ENCODE measurements at regions not wholly inside any gene's neighbourhood (a gene's known extent, or its start where the extent isn't known, plus 50 kb on each side); places are given as distances from the start of the nearest gene placed in this dataset.
"Not testable (repeated sequence)": the region's sequence is repeated elsewhere in the genome, so short reads cannot be mapped to it uniquely, and the experiment has no call there.

DNA sequence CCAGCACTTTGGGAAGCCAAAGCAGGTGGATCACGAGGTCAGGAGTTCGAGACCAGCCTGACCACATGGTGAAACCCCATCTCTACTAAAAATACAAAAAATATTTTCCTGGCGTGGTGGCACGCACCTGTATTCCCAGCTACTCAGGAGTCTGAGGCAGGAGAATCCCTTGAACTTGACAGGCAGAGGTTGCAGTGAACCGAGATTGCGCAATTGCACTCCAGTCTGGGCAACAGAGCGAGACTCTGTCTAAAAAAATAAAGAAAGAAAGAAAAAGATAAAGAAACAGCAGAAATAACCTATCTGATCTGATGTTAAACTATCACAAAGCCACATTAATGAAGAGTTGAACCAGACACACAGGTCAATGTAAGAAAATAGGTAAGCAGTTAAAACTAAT is 696.2 kb upstream of the SALL3 start:
- H3K9ac ChIP-seq (ENCODE audit: low read length in 5 of 5); H3K4me3 ChIP-seq (ENCODE audit: low read depth in 1 of 5, low read length in 5 of 5); H3K4me1 ChIP-seq (ENCODE audit: control insufficient read depth in 5 of 5, insufficient read depth in 5 of 5, low read length in 5 of 5); H3K27ac ChIP-seq (ENCODE audit: low read depth, low read length); H3K27me3 ChIP-seq (ENCODE audit: control insufficient read depth in 5 of 5, insufficient read depth in 4 of 5, low read length in 5 of 5); H3K36me3 ChIP-seq (ENCODE audit: control insufficient read depth in 5 of 5, insufficient read depth in 5 of 5, low read length in 5 of 5); H3K9me3 ChIP-seq (ENCODE audit: control insufficient read depth in 5 of 5, low read length in 5 of 5): not testable (repeated sequence)

DNA sequence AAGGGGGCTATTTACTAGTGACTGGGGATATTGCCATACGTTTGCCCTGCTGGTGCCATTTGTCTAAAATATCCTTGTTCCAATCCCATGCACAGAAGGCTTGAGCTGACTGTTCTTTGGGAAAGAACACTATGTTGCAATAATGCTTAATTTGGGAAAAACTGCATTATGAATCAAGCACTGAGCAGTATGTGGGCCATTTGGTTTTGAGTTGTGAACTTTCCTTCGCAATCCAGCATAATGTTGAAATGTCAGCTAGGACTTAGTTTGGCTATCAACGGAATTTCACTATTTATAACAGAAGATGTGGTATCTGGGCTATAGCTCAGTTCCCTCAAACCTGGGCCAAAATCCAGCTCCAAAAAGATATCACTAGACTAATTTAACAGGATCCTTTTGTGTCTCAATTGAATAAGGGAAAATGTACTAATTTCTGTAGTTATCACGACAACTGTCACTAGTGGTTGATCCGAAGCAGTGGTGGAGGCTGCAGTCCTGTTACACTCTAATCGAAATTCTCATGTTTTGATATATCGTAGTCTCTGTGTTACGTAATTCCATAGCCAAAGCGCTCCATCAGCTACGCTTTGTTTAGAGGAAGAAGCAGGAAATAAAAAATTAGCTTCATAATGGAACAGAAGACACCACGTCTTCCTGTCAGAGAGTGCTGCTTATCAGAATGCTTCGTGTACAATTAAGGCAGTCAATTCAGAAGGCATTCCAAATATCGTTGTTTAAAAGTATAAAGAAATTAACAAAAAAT is 686.8 kb upstream of the SALL3 start:
- Histone ChIP-seq H3K9me3 (ENCODE audit: control insufficient read depth in 5 of 5, low read length in 5 of 5) (peaks cover 0 to 3% (median 0%) of the 10 kb centered on the region in 5 donors), H3K4me3 (ENCODE audit: low read depth in 1 of 5, low read length in 5 of 5) (no peak overlapping the region), H3K27me3 (ENCODE audit: control insufficient read depth in 5 of 5, insufficient read depth in 4 of 5, low read length in 5 of 5) (peaks cover 0 to 7% (median 2%) of the 10 kb centered on the region in 5 donors), H3K36me3 (ENCODE audit: control insufficient read depth in 5 of 5, insufficient read depth in 5 of 5, low read length in 5 of 5) (no peaks in the 10 kb centered on the region), H3K4me1 (ENCODE audit: control insufficient read depth in 5 of 5, insufficient read depth in 5 of 5, low read length in 5 of 5) (peaks cover 0 to 3% (median 0%) of the 10 kb centered on the region in 5 donors), H3K27ac (ENCODE audit: low read depth, low read length) (no peak overlapping the region), H3K9ac (ENCODE audit: low read length in 5 of 5) (no peak overlapping the region)

GRCh38 chr18:78293540-78293939 is 686.1 kb upstream of the SALL3 start:
- Histone ChIP-seq H3K9me3 (ENCODE audit: control insufficient read depth in 5 of 5, low read length in 5 of 5) (peaks cover 0 to 3% (median 0%) of the 10 kb centered on the region in 5 donors), H3K4me3 (ENCODE audit: low read depth in 1 of 5, low read length in 5 of 5) (peak overlapping the region in 3 of 5 donors; percentile 25 to 50 (median 32)), H3K27me3 (ENCODE audit: control insufficient read depth in 5 of 5, insufficient read depth in 4 of 5, low read length in 5 of 5) (peaks cover 0 to 7% (median 2%) of the 10 kb centered on the region in 5 donors), H3K36me3 (ENCODE audit: control insufficient read depth in 5 of 5, insufficient read depth in 5 of 5, low read length in 5 of 5) (no peaks in the 10 kb centered on the region), H3K27ac (ENCODE audit: low read depth, low read length) (no peak overlapping the region), H3K9ac (ENCODE audit: low read length in 5 of 5) (no peak overlapping the region), H3K4me1 (ENCODE audit: control insufficient read depth in 5 of 5, insufficient read depth in 5 of 5, low read length in 5 of 5) (peaks cover 0 to 3% (median 0%) of the 10 kb centered on the region in 5 donors)

- Histone ChIP-seq H3K4me1 (ENCODE audit: control insufficient read depth in 5 of 5, insufficient read depth in 5 of 5, low read length in 5 of 5) (peaks cover 0 to 3% (median 0%) of the 10 kb centered on the region in 5 donors), H3K4me3 (ENCODE audit: low read depth in 1 of 5, low read length in 5 of 5) (peak overlapping the region in 3 of 5 donors; percentile 25 to 50 (median 32)), H3K9ac (ENCODE audit: low read length in 5 of 5) (no peak overlapping the region), H3K9me3 (ENCODE audit: control insufficient read depth in 5 of 5, low read length in 5 of 5) (peaks cover 0 to 3% (median 0%) of the 10 kb centered on the region in 5 donors), H3K27me3 (ENCODE audit: control insufficient read depth in 5 of 5, insufficient read depth in 4 of 5, low read length in 5 of 5) (peaks cover 0 to 7% (median 2%) of the 10 kb centered on the region in 5 donors), H3K27ac (ENCODE audit: low read depth, low read length) (no peak overlapping the region), H3K36me3 (ENCODE audit: control insufficient read depth in 5 of 5, insufficient read depth in 5 of 5, low read length in 5 of 5) (no peaks in the 10 kb centered on the region)
Observed at GRCh38 chr18:78293940-78294541, 685.6 kb upstream of the SALL3 start.

DNA sequence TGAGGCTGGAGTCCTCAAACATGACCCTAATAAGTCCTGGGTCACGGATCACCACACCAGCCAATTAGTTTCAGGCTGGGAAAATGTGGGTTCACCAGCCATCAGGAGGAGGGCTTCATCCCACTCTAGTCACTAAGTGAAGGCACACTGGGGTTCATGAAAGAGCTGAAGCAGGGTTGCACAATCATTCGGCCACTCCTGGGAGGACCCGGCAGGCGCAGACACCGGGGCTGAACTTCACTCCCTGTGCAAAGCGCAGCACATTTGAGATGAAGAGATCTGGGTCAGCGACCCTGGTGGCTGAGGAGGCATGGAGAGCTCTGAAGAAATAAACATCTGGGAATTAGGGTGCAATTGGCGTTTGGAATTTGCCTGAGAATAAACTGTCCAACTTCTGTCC is 684.4 kb upstream of the SALL3 start:
- Histone ChIP-seq H3K9me3 (ENCODE audit: control insufficient read depth in 5 of 5, low read length in 5 of 5) (peaks cover 0 to 3% (median 0%) of the 10 kb centered on the region in 5 donors), H3K9ac (ENCODE audit: low read length in 5 of 5) (no peak overlapping the region), H3K27ac (ENCODE audit: low read depth, low read length) (no peak overlapping the region), H3K4me3 (ENCODE audit: low read depth in 1 of 5, low read length in 5 of 5) (no peak overlapping the region), H3K27me3 (ENCODE audit: control insufficient read depth in 5 of 5, insufficient read depth in 4 of 5, low read length in 5 of 5) (peaks cover 0 to 7% (median 2%) of the 10 kb centered on the region in 5 donors), H3K4me1 (ENCODE audit: control insufficient read depth in 5 of 5, insufficient read depth in 5 of 5, low read length in 5 of 5) (peaks cover 0 to 3% (median 0%) of the 10 kb centered on the region in 5 donors), H3K36me3 (ENCODE audit: control insufficient read depth in 5 of 5, insufficient read depth in 5 of 5, low read length in 5 of 5) (no peaks in the 10 kb centered on the region)

- H3K36me3 ChIP-seq (ENCODE audit: control insufficient read depth in 5 of 5, insufficient read depth in 5 of 5, low read length in 5 of 5), result no peaks in the 10 kb centered on the region
- peaks cover 0 to 3% (median 0%) of the 10 kb centered on the region in 5 donors for H3K4me1 ChIP-seq (ENCODE audit: control insufficient read depth in 5 of 5, insufficient read depth in 5 of 5, low read length in 5 of 5)
- no peak overlapping the region for H3K27ac ChIP-seq (ENCODE audit: low read depth, low read length)
- no peak overlapping the region for H3K9ac ChIP-seq (ENCODE audit: low read length in 5 of 5)
- H3K27me3 ChIP-seq (ENCODE audit: control insufficient read depth in 5 of 5, insufficient read depth in 4 of 5, low read length in 5 of 5), result peaks cover 0 to 5% (median 2%) of the 10 kb centered on the region in 5 donors
- no peak overlapping the region for H3K4me3 ChIP-seq (ENCODE audit: low read depth in 1 of 5, low read length in 5 of 5)
- H3K9me3 ChIP-seq (ENCODE audit: control insufficient read depth in 5 of 5, low read length in 5 of 5), result peaks cover 0 to 2% (median 0%) of the 10 kb centered on the region in 5 donors
Observed at GRCh38 chr18:78296166-78296565, 683.5 kb upstream of the SALL3 start.

DNA sequence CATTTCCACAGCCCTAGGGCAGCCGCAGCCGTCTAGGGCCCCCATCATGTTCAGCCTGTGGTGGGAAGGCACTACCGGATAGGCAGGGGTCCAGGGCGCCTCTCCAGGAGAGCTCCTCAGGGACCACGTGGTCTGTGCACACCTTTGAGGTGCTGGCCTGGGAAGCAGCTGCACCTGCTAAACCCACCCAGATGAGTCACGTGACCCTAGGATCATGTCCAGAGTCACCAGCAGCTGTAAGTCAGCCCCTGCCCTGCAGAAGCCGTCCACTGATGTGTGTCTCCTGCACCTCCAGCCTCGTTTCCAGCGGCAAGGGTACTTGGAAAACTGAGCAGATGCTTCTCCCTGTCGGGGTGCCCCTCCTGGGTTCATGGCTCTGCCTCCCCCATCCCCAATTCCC is 682.6 kb upstream of the SALL3 start:
- Histone ChIP-seq H3K4me1 (ENCODE audit: control insufficient read depth in 5 of 5, insufficient read depth in 5 of 5, low read length in 5 of 5) (peaks cover 0 to 3% (median 0%) of the 10 kb centered on the region in 5 donors), H3K9me3 (ENCODE audit: control insufficient read depth in 5 of 5, low read length in 5 of 5) (no peaks in the 10 kb centered on the region), H3K4me3 (ENCODE audit: low read depth in 1 of 5, low read length in 5 of 5) (no peak overlapping the region), H3K36me3 (ENCODE audit: control insufficient read depth in 5 of 5, insufficient read depth in 5 of 5, low read length in 5 of 5) (no peaks in the 10 kb centered on the region), H3K27me3 (ENCODE audit: control insufficient read depth in 5 of 5, insufficient read depth in 4 of 5, low read length in 5 of 5) (peaks cover 0 to 5% (median 2%) of the 10 kb centered on the region in 5 donors), H3K9ac (ENCODE audit: low read length in 5 of 5) (no peak overlapping the region), H3K27ac (ENCODE audit: low read depth, low read length) (no peak overlapping the region)

DNA sequence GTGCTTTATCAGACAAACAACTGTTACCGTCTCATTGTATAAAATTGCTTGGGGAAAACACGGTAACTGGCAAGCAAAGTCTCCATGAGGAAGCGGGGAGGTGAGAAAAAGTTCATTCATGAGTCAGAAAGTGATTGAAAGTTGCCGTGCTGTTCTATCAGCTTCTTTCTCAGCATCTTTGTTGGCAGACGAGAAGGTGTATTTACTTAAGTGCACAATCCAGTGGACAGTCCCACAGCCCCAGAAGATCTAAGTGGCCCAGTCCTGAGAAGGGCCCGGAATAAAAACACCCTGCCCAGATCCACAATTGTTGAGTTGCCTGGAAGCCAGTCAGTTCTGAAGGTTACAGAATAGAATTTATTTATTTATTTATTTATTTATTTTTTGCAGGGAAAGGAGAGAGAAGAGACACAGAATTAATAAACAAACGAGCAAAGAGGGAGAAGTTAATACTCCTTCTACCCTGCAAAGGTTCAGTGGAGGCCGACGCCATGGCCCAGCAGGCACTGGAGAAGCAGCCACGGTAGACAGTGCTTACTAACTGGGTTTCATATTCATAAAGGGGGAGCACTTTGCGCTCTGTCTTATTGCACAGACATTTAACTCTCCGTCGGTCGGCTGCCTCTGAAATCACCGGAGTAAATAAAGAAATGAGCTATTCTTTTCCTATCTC is 676.0 kb upstream of the SALL3 start:
- no peak overlapping the region for H3K4me3 ChIP-seq (ENCODE audit: low read depth in 1 of 5, low read length in 5 of 5)
- H3K27ac ChIP-seq (ENCODE audit: low read depth, low read length), result no peak overlapping the region
- no peaks in the 10 kb centered on the region for H3K9me3 ChIP-seq (ENCODE audit: control insufficient read depth in 5 of 5, low read length in 5 of 5)
- H3K36me3 ChIP-seq (ENCODE audit: control insufficient read depth in 5 of 5, insufficient read depth in 5 of 5, low read length in 5 of 5), result no peaks in the 10 kb centered on the region
- peaks cover 0 to 7% (median 3%) of the 10 kb centered on the region in 5 donors for H3K27me3 ChIP-seq (ENCODE audit: control insufficient read depth in 5 of 5, insufficient read depth in 4 of 5, low read length in 5 of 5)
- H3K4me1 ChIP-seq (ENCODE audit: control insufficient read depth in 5 of 5, insufficient read depth in 5 of 5, low read length in 5 of 5), result no peaks in the 10 kb centered on the region
- H3K9ac ChIP-seq (ENCODE audit: low read length in 5 of 5), result no peak overlapping the region

DNA sequence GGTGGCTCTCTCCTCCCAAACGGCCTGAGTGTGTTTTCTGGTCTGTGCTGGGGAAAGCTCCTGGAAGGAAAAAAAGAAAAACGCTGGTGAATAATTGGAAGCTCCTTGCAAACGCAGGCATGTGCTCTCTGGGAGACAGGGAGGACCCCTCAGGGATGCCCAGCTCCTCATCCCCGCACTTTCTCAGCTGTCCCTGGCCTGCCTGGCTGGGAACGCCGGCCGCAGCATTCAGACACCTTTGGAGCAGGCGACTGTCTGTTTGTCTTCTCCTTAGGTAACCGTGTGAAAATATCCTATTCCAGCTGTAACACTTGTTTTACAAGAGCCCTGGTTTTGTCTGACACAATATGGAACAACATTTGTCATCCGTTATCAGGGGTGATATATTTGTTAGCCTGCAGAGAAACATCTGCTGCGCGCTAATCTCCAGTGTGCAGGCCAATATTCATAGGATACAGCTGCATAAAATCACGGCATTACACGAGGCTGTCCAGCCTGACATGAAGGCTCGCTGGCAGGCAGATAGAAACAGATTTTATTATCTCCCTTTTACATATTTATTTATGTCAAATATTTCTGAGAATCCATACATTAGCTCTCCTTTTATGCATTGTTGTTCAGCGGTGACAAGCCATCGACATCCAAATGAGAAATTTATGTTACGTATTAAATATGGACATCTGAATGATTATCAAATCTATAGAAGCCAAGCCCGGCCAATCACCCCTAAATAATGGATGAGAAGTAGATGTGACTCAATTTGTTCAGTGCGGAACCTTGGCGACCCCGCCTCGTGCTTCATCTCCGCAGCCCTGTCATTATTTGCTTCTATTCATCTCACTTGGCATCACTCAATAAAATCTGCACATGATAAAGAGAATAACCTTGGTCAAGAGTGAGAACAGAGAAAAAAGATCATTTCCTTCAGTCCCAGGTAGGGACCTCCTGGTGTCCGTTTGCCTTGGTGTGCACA is 675.1 kb upstream of the SALL3 start:
- Histone ChIP-seq H3K27ac (ENCODE audit: low read depth, low read length) (no peak overlapping the region), H3K4me1 (ENCODE audit: control insufficient read depth in 5 of 5, insufficient read depth in 5 of 5, low read length in 5 of 5) (no peaks in the 10 kb centered on the region), H3K9ac (ENCODE audit: low read length in 5 of 5) (no peak overlapping the region), H3K4me3 (ENCODE audit: low read depth in 1 of 5, low read length in 5 of 5) (no peak overlapping the region), H3K36me3 (ENCODE audit: control insufficient read depth in 5 of 5, insufficient read depth in 5 of 5, low read length in 5 of 5) (no peaks in the 10 kb centered on the region), H3K27me3 (ENCODE audit: control insufficient read depth in 5 of 5, insufficient read depth in 4 of 5, low read length in 5 of 5) (peaks cover 0 to 7% (median 3%) of the 10 kb centered on the region in 5 donors), H3K9me3 (ENCODE audit: control insufficient read depth in 5 of 5, low read length in 5 of 5) (no peaks in the 10 kb centered on the region)
